Nephron progenitor cell (in vitro differentiated cells): ENCODE measurements at regions not wholly inside any gene's neighbourhood (a gene's known extent, or its start where the extent isn't known, plus 50 kb on each side); places are given as distances from the start of the nearest gene placed in this dataset.
"Not testable (repeated sequence)": the region's sequence is repeated elsewhere in the genome, so short reads cannot be mapped to it uniquely, and the experiment has no call there.

Experiments
- DNase-seq: peaks from one replicate; pipeline ENCODE4 v3.0.0; 2021
- H3K27ac Mint-ChIP-seq: 2 replicates; pipeline ENCODE4 v1.8.0; 2021; ENCODE audit warnings: mild to moderate bottlenecking, moderate library complexity, mixed read lengths
- H3K27me3 Mint-ChIP-seq: 2 replicates; pipeline ENCODE4 v1.8.0; 2021; ENCODE audit warnings: mild to moderate bottlenecking, low read depth, mixed read lengths; ENCODE audit not compliant: poor library complexity
- H3K36me3 Mint-ChIP-seq: 2 replicates; pipeline ENCODE4 v1.8.0; 2021; ENCODE audit warnings: low read depth, mixed read lengths
- H3K4me1 Mint-ChIP-seq: 2 replicates; pipeline ENCODE4 v1.8.0; 2021; ENCODE audit warnings: mixed read lengths
- H3K4me3 Mint-ChIP-seq: 2 replicates; pipeline ENCODE4 v1.8.0; 2021; ENCODE audit warnings: mild to moderate bottlenecking, moderate library complexity, mixed read lengths
- H3K9me3 Mint-ChIP-seq: 2 replicates; pipeline ENCODE4 v1.8.0; 2021; ENCODE audit warnings: mild to moderate bottlenecking, moderate library complexity, mixed read lengths
- CTCF ChIP-seq: fragments of 200-600 bp; sonication (generic); IDR thresholded peaks from 2 replicates; pipeline ENCODE4 v1.5.0; 2021; ENCODE audit warnings: antibody characterized with exemption

GRCh38 chr4:99734583-99735322 is 77.1 kb upstream of the C4orf54 start:
- Mint-ChIP-seq H3K4me3 (no peak overlapping the region), H3K27ac (no peak overlapping the region)

GRCh38 chr4:99733455-99733854 is 75.8 kb upstream of the C4orf54 start:
- not testable (repeated sequence) for H3K27ac Mint-ChIP-seq, DNase-seq, H3K4me3 Mint-ChIP-seq, H3K27me3 Mint-ChIP-seq, H3K36me3 Mint-ChIP-seq, H3K4me1 Mint-ChIP-seq
- peaks cover 45% of the 10 kb centered on the region for H3K9me3 Mint-ChIP-seq

More at GRCh38 chr4:99734583-99735322, 77.1 kb upstream of the C4orf54 start:
- H3K27me3 Mint-ChIP-seq = peaks cover 3% of the 10 kb centered on the region
- peaks cover 35% of the 10 kb centered on the region for H3K9me3 Mint-ChIP-seq
- H3K36me3 Mint-ChIP-seq = no peaks in the 10 kb centered on the region
- no peak for DNase-seq
- no peaks in the 10 kb centered on the region for H3K4me1 Mint-ChIP-seq
- TF ChIP-seq CTCF = no peak

- Mint-ChIP-seq H3K27ac (no peak overlapping the region), H3K4me3 (no peak overlapping the region), H3K27me3 (peaks cover 3% of the 10 kb centered on the region), H3K9me3 (peaks cover 67% of the 10 kb centered on the region), H3K4me1 (peaks cover under 1% of the 10 kb centered on the region), H3K36me3 (no peaks in the 10 kb centered on the region)
- no peak for TF ChIP-seq CTCF
- DNase-seq = no peak
Observed at GRCh38 chr4:99729186-99729585, 71.6 kb upstream of the C4orf54 start.

GRCh38 chr4:99724067-99724466 is 66.4 kb upstream of the C4orf54 start:
- no peak for DNase-seq
- H3K9me3 Mint-ChIP-seq = peaks cover 25% of the 10 kb centered on the region
- no peak overlapping the region for H3K4me3 Mint-ChIP-seq
- H3K36me3 Mint-ChIP-seq = no peaks in the 10 kb centered on the region
- TF ChIP-seq CTCF = no peak
- peaks cover 40% of the 10 kb centered on the region for H3K4me1 Mint-ChIP-seq
- H3K27me3 Mint-ChIP-seq = no peaks in the 10 kb centered on the region
- H3K27ac Mint-ChIP-seq = peak overlapping the region; percentile 51

- Mint-ChIP-seq H3K27me3 (no peaks in the 10 kb centered on the region), H3K9me3 (peaks cover 22% of the 10 kb centered on the region), H3K27ac (peak overlapping the region; percentile 51), H3K4me3 (no peak overlapping the region), H3K36me3 (no peaks in the 10 kb centered on the region), H3K4me1 (peaks cover 40% of the 10 kb centered on the region)
- no peak for TF ChIP-seq CTCF
- no peak for DNase-seq
Observed at GRCh38 chr4:99723612-99724011, 66.0 kb upstream of the C4orf54 start.

GRCh38 chr4:99722725-99723124 is 65.1 kb upstream of the C4orf54 start:
- peaks cover 40% of the 10 kb centered on the region for H3K4me1 Mint-ChIP-seq
- DNase-seq = no peak
- H3K4me3 Mint-ChIP-seq = no peak overlapping the region
- TF ChIP-seq CTCF = no peak
- H3K27ac Mint-ChIP-seq = peak overlapping the region; percentile 9
- H3K27me3 Mint-ChIP-seq = no peaks in the 10 kb centered on the region
- no peaks in the 10 kb centered on the region for H3K36me3 Mint-ChIP-seq
- peaks cover 19% of the 10 kb centered on the region for H3K9me3 Mint-ChIP-seq
